GM23338 (cell line): ENCODE measurements at regions not wholly inside any gene's neighbourhood (a gene's known extent, or its start where the extent isn't known, plus 50 kb on each side); places are given as distances from the start of the nearest gene placed in this dataset.

ENCODE experiments used
- CTCF ChIP-seq, 2 experiments: fragments of 200-600 bp in 1 of 2; sonication (generic) in 1 of 2; conservative IDR thresholded peaks; 2 replicates each; pipeline versions ENCODE4 v1.5.1 to v1.6.1; 2016 to 2017; ENCODE audit warnings: antibody characterized with exemption in 2 of 2, low read depth in 2 of 2, mild to moderate bottlenecking in 2 of 2, moderate library complexity in 1 of 2
- EZH2 ChIP-seq: fragments of 200-600 bp; sonication (generic); IDR thresholded peaks from one replicate; pipeline ENCODE4 v1.8.0; 2017; ENCODE audit warnings: antibody characterized with exemption, mild to moderate bottlenecking, low read depth; ENCODE audit not compliant: unreplicated experiment
- EZH2phosphoT487 ChIP-seq: fragments of 200-600 bp; sonication (generic); IDR thresholded peaks from one replicate; pipeline ENCODE4 v1.8.1; 2018; ENCODE audit warnings: antibody characterized with exemption; ENCODE audit not compliant: unreplicated experiment
- POLR2AphosphoS5 ChIP-seq: IDR thresholded peaks from 2 replicates; pipeline ENCODE4 v1.6.1; 2016; ENCODE audit warnings: antibody characterized with exemption, low read depth

DNA sequence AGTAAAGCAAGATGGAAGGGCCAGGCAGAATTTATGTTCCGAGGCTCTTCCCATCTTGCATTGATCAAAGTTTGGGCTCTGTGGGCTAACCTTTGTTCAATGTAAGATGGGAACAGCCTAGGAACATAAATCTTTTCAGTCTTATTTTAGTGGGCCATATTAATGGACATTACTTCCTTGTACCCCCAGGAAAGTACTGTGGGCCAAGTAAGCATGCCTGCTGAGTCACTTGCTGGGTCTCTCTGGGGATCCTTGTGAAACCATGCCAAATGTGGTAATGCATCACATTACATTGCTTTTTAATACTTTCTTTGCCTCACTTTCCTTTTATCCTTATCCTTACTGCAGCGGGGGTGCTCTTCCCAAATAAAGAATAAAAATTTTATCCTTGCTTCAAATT lies 349.5 kb upstream of the POU1F1 start:
- TF ChIP-seq EZH2 = no peak
- no peak for TF ChIP-seq CTCF (conservative IDR thresholded peaks at IDR 0.05; ENCODE audit: low read depth in 2 of 2)
- no peak for TF ChIP-seq EZH2phosphoT487
- TF ChIP-seq POLR2AphosphoS5 = no peak
